RWPE2 (cell line): ENCODE measurements at regions not wholly inside any gene's neighbourhood (a gene's known extent, or its start where the extent isn't known, plus 50 kb on each side); places are given as distances from the start of the nearest gene placed in this dataset.
"Not testable (repeated sequence)": the region's sequence is repeated elsewhere in the genome, so short reads cannot be mapped to it uniquely, and the experiment has no call there.

ENCODE experiments used
- ATAC-seq: fragments of 200-7000 bp; cut with Tn5 transposase; 3 replicates; pipeline ENCODE4 v1.9.1; 2021; ENCODE audit warnings: low read depth
- DNase-seq: peaks from one replicate; pipeline ENCODE4 v3.0.0-alpha.2; 2020; ENCODE audit warnings: low spot score
- H3K27ac ChIP-seq: fragments of 450-650 bp; 2 replicates; pipeline ENCODE4 v1.5.1; 2017; ENCODE audit warnings: mild to moderate bottlenecking; ENCODE audit not compliant: poor library complexity, severe bottlenecking
- H3K27me3 ChIP-seq: fragments of 250-450 bp; sonication (Bioruptor Pico); 2 replicates; pipeline ENCODE4 v1.5.1; 2021; ENCODE audit warnings: mild to moderate bottlenecking, moderate library complexity; ENCODE audit not compliant: insufficient read depth, poor library complexity, severe bottlenecking
- H3K36me3 ChIP-seq: fragments of 250-450 bp; sonication (Bioruptor Pico); 2 replicates; pipeline ENCODE4 v1.5.1; 2020; ENCODE audit warnings: low read depth, mild to moderate bottlenecking, moderate library complexity
- H3K4me1 ChIP-seq: fragments of 250-450 bp; sonication (Bioruptor Pico); 2 replicates; pipeline ENCODE4 v1.5.1; 2021; ENCODE audit warnings: mild to moderate bottlenecking, moderate library complexity; ENCODE audit not compliant: insufficient read depth, poor library complexity, severe bottlenecking
- H3K4me3 ChIP-seq: fragments of 250-450 bp; sonication (Bioruptor Pico); 2 replicates; pipeline ENCODE4 v1.5.1; 2021; ENCODE audit warnings: mild to moderate bottlenecking, moderate library complexity; ENCODE audit not compliant: severe bottlenecking
- H3K9me3 ChIP-seq: fragments of 250-450 bp; sonication (Bioruptor Pico); 2 replicates; pipeline ENCODE4 v1.5.1; 2021; ENCODE audit warnings: mild to moderate bottlenecking, moderate library complexity; ENCODE audit not compliant: severe bottlenecking
- CTCF ChIP-seq: fragments of 450-650 bp; IDR thresholded peaks from one replicate; pipeline ENCODE4 v1.5.1; 2017; ENCODE audit warnings: mild to moderate bottlenecking, moderate library complexity; ENCODE audit not compliant: poor library complexity, severe bottlenecking

GRCh38 chr9:30622561-30622960, 1761.9 kb upstream of the ACO1 start:
- Histone ChIP-seq H3K27me3 (no peaks in the 10 kb centered on the region), H3K36me3 (no peaks in the 10 kb centered on the region), H3K9me3 (no peaks in the 10 kb centered on the region), H3K4me1 (no peaks in the 10 kb centered on the region), H3K4me3 (no peak overlapping the region), H3K27ac (no peak overlapping the region)
- no peak for ATAC-seq
- no peak for DNase-seq
- TF ChIP-seq CTCF = no peak

- no peak for TF ChIP-seq CTCF
- no peaks in the 10 kb centered on the region for H3K4me1 ChIP-seq
- H3K9me3 ChIP-seq = no peaks in the 10 kb centered on the region
- H3K27ac ChIP-seq = no peak overlapping the region
- no peaks in the 10 kb centered on the region for H3K36me3 ChIP-seq
- DNase-seq (no peak), ATAC-seq (no peak)
- no peaks in the 10 kb centered on the region for H3K27me3 ChIP-seq
- H3K4me3 ChIP-seq = no peak overlapping the region
Observed at GRCh38 chr9:30628915-30629567, 1755.4 kb upstream of the ACO1 start.

- Histone ChIP-seq H3K9me3 (no peaks in the 10 kb centered on the region), H3K4me1 (no peaks in the 10 kb centered on the region), H3K4me3 (no peak overlapping the region), H3K27me3 (no peaks in the 10 kb centered on the region), H3K36me3 (no peaks in the 10 kb centered on the region), H3K27ac (no peak overlapping the region)
- no peak for TF ChIP-seq CTCF
- ATAC-seq = no peak
- DNase-seq = no peak
Observed at GRCh38 chr9:30630459-30630858, 1754.0 kb upstream of the ACO1 start.

GRCh38 chr9:30646639-30647038, 1737.8 kb upstream of the ACO1 start:
- not testable (repeated sequence) for H3K4me1 ChIP-seq, DNase-seq, H3K27me3 ChIP-seq, ATAC-seq, H3K27ac ChIP-seq, H3K4me3 ChIP-seq, H3K9me3 ChIP-seq, H3K36me3 ChIP-seq

- Histone ChIP-seq H3K27me3 (no peaks in the 10 kb centered on the region), H3K27ac (no peak overlapping the region), H3K9me3 (no peaks in the 10 kb centered on the region), H3K36me3 (no peaks in the 10 kb centered on the region), H3K4me3 (no peak overlapping the region), H3K4me1 (no peaks in the 10 kb centered on the region)
- no peak for ATAC-seq
- DNase-seq = no peak
- TF ChIP-seq CTCF = no peak
Observed at GRCh38 chr9:30661925-30662324, 1722.5 kb upstream of the ACO1 start.
